Memory B cell (primary cell): ENCODE measurements at regions not wholly inside any gene's neighbourhood (a gene's known extent, or its start where the extent isn't known, plus 50 kb on each side); places are given as distances from the start of the nearest gene placed in this dataset.

Source experiments
- ATAC-seq: fragments of 150-1000 bp; cut with Tn5 transposase; 2 replicates; pipeline ENCODE4 v1.10.0; 2021; ENCODE audit warnings: low read depth, mild to moderate bottlenecking, moderate library complexity
- DNase-seq, 2 donors: peaks; one replicate each; pipeline ENCODE4 v3.0.0; 2022; ENCODE audit warnings: low spot score in 2 of 2
- H3K27ac Mint-ChIP-seq: one replicate; pipeline ENCODE4 v1.8.0; 2022; ENCODE audit warnings: mild to moderate bottlenecking, moderate library complexity, mixed read lengths
- H3K27me3 Mint-ChIP-seq: one replicate; pipeline ENCODE4 v1.8.0; 2022; ENCODE audit warnings: mixed read lengths
- H3K36me3 Mint-ChIP-seq: one replicate; pipeline ENCODE4 v1.8.0; 2022; ENCODE audit warnings: mild to moderate bottlenecking, mixed read lengths
- H3K4me1 Mint-ChIP-seq: one replicate; pipeline ENCODE4 v1.8.0; 2022; ENCODE audit warnings: mixed read lengths
- H3K4me3 Mint-ChIP-seq: one replicate; pipeline ENCODE4 v1.8.0; 2022; ENCODE audit warnings: mild to moderate bottlenecking, moderate library complexity, mixed read lengths
- H3K9me3 Mint-ChIP-seq: one replicate; pipeline ENCODE4 v1.8.0; 2022; ENCODE audit warnings: mixed read lengths

DNA sequence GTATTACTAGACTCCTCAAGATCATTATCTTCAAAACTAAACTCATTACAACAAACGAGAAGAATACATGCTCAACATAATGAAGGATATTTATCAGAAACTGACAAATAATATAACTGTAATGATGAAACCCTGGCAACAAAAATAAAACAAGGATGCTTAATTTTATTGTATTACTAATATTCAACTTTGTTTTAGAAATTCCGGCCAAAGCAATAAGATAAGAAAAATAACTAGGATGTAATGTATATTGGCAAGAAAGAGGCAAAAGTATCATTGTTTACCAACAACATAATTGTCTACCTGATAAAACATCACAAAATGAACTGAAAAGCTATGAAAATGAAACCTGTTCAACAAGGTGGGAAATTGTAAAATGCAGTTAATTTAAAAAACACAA, 588.3 kb upstream of the ZFHX3 start:
- Mint-ChIP-seq H3K4me1 (no peaks in the 10 kb centered on the region), H3K36me3 (no peaks in the 10 kb centered on the region), H3K9me3 (peaks cover 10% of the 10 kb centered on the region), H3K4me3 (no peak overlapping the region), H3K27ac (no peak overlapping the region), H3K27me3 (no peaks in the 10 kb centered on the region)
- ATAC-seq (no peak), DNase-seq (no peak)

DNA sequence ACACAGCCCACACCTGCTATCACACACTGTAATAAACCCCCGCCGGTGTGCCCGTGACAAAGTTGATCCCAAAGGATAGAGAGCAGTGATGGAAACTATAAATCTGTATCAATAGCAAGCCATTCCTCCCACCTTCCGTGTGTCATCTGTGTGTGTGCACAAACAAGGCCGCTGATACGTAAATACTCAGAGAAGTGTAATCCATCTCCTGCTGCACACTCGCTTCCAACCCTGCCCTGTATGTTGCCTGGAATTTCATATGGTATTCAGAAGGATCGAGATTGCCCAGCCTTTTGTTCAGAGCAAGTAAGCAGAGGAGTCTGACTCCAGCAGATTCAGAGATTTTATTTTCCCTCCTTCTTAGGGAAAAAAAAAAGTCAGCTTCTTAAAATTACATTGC, 581.1 kb upstream of the ZFHX3 start:
- H3K4me3 Mint-ChIP-seq: no peak overlapping the region
- H3K36me3 Mint-ChIP-seq: no peaks in the 10 kb centered on the region
- H3K27ac Mint-ChIP-seq: no peak overlapping the region
- DNase-seq (no peak), ATAC-seq (no peak)
- H3K4me1 Mint-ChIP-seq: no peaks in the 10 kb centered on the region
- no peaks in the 10 kb centered on the region for H3K27me3 Mint-ChIP-seq
- H3K9me3 Mint-ChIP-seq: no peaks in the 10 kb centered on the region

DNA sequence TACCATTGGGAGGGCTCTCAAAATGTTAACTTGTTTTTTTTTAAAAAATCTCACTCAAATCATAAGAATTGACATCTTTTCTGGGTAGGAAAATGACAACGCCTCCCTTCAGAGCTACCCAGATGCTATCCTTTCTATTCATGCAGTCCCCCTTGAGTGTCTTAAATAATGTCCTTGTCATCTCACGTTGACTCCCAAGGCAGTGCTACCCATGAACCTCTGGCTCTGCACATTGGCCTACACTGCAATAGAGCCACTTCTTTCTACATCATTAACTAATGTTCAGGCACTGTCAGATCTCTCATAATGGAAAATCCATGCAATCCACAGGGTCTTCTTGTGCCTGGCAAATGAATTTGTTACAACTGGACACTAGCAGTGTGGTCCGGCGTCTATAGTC, 569.8 kb upstream of the ZFHX3 start:
- Mint-ChIP-seq H3K27ac (no peak overlapping the region), H3K9me3 (no peaks in the 10 kb centered on the region), H3K27me3 (peaks cover 2% of the 10 kb centered on the region)

DNA sequence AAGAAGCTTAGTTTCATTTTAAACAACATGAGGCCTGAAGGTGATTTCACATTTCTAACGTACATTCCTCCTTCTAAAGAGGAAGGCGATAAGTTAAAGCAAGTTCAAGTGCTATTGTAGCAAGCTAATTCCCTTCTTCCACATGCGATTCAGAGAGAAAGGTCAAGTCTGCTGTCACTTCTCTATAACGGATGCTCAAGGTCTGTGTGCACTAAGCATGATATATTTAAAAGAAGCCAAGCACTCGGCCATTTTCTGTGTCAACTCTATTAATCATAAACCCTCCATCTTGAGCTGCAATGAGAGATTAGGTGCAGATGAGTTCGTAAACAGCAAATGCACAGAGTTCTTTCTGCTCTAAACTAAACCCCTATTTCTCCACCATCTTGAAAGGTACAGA, 568.8 kb upstream of the ZFHX3 start:
- no peak overlapping the region for H3K27ac Mint-ChIP-seq
- DNase-seq (no peak), ATAC-seq (no peak)
- H3K9me3 Mint-ChIP-seq: no peaks in the 10 kb centered on the region
- peaks cover 4% of the 10 kb centered on the region for H3K27me3 Mint-ChIP-seq
- H3K36me3 Mint-ChIP-seq: no peaks in the 10 kb centered on the region
- no peaks in the 10 kb centered on the region for H3K4me1 Mint-ChIP-seq
- H3K4me3 Mint-ChIP-seq: no peak overlapping the region

More for the DNA sequence above, 569.8 kb upstream of the ZFHX3 start:
- no peaks in the 10 kb centered on the region for H3K4me1 Mint-ChIP-seq
- H3K36me3 Mint-ChIP-seq: no peaks in the 10 kb centered on the region
- DNase-seq (no peak), ATAC-seq (no peak)
- H3K4me3 Mint-ChIP-seq: no peak overlapping the region

DNA sequence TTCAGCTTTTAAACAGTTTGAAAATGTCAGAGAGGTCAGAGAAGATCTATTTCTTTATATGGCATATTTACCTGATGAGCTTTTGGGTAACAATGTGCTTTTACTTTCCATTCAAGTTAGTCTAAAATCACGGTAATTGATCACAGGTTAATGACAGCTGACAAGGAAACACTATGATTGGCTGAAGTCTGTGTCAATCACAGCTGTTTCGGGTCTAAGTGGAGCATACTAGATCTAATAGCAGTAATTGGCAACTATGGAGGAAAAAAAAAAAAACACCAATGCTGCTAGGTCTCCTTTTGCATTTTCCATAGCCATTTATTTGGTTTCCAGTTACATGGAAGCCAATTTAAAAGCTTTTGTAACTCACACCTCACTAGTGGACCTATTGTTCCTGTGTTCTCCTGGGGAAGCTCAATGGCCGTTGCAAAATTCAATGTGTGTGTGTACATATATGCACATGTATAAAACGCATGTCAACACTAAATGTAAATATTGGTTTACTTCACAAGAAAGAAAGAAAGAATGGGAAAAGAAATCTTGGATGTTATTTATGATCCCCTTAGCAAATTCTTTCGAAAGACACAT, 568.3 kb upstream of the ZFHX3 start:
- ATAC-seq (no peak), DNase-seq (no peak)
- Mint-ChIP-seq H3K4me3 (no peak overlapping the region), H3K27me3 (peaks cover 4% of the 10 kb centered on the region), H3K4me1 (no peaks in the 10 kb centered on the region), H3K27ac (no peak overlapping the region), H3K9me3 (no peaks in the 10 kb centered on the region), H3K36me3 (no peaks in the 10 kb centered on the region)

DNA sequence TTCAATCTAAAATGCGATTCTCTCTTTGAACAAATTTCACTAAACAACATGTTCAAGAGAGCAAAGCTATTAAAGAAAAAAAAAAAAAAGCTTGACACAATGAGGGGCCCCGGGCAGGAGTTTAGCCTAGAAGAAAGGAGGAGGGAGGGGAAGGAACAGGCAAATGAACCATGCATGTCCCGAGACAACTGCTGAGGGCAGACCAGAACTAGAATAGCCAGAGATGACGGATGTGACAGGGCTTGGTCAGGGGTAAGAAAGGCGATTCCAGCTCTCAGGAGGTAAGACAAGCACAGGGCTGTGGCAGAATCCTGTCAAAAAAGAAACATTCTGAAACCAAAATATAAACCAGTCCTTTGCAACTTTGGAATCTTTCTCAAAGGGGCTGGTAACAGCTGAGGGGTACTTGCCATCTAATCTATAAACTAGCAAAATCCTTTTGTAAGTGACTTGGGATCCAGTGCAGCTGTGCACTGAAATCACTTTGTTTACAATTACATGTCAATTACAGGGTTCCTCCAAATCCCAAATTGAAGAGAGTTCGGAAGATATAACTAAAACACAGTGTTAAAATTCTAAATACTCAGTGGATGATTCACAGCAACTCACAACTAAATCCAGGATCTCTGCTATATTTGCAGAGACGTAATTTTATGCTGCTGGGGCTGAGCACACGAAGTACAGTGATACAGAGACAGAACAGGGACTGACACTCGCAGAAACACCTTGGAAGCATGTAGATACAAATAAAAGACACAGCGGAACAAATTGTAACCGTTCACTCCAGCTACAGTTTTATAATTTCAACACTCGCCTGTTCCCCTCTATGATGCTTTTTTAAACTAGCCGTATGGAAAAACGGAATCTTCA, 567.4 kb upstream of the ZFHX3 start:
- Mint-ChIP-seq H3K27me3 (peaks cover 4% of the 10 kb centered on the region), H3K27ac (no peak overlapping the region)

DNA sequence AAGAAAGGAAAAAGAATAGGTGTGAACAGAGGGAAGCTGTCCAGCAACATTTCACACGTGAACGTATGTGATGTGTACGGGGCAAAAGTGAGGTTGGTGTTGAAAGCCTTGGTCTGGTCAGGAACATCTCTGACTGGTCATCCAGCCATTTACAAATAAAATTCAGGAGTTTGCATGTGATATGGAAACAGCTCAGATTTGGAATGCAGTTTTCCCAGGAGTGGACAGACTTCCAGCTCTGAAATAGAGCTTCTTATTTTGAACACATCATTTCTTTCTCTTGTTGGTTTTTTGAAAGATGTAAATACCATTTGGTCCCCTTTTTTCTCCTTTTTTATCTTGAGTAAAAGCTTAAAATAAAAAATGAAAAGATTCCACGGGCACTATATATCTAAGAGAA, 566.2 kb upstream of the ZFHX3 start:
- Mint-ChIP-seq H3K9me3 (no peaks in the 10 kb centered on the region), H3K4me1 (no peaks in the 10 kb centered on the region), H3K36me3 (no peaks in the 10 kb centered on the region), H3K27me3 (peaks cover 4% of the 10 kb centered on the region), H3K4me3 (no peak overlapping the region), H3K27ac (no peak overlapping the region)
- no peak for ATAC-seq
- DNase-seq: no peak

More for the DNA sequence above, 567.4 kb upstream of the ZFHX3 start:
- DNase-seq (no peak), ATAC-seq (no peak)
- H3K4me1 Mint-ChIP-seq: no peaks in the 10 kb centered on the region
- H3K36me3 Mint-ChIP-seq: no peaks in the 10 kb centered on the region
- no peaks in the 10 kb centered on the region for H3K9me3 Mint-ChIP-seq
- no peak overlapping the region for H3K4me3 Mint-ChIP-seq

DNA sequence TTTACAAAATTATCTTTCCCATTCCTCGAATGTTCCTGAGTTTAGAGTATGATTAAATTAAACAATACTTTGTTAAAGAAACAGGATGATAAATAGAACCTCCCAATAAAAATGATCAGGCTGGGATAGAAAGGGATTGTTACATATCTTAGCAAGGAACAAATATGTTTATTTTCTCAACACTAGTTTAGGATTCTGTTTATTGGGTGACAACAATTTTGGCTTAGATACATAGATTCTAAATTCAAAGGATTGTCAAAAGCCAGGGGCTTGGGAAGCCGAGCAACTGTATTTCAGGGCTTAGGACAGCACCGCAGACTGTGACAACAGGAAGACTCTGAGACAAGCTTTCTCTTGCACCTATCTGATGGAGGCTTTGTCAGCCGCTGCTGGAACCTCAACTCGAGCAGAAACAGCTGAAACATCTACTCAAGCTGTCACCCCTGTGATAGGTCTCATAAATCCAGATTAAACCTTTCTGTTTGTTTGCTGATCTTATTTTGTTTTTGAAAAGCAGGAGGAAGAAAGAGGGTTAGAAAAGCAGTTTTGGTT, 562.8 kb upstream of the ZFHX3 start:
- H3K4me1 Mint-ChIP-seq: no peaks in the 10 kb centered on the region
- DNase-seq (no peak), ATAC-seq (no peak)
- peaks cover 4% of the 10 kb centered on the region for H3K27me3 Mint-ChIP-seq
- H3K27ac Mint-ChIP-seq: no peak overlapping the region
- H3K9me3 Mint-ChIP-seq: peaks cover 1% of the 10 kb centered on the region
- H3K36me3 Mint-ChIP-seq: no peaks in the 10 kb centered on the region
- H3K4me3 Mint-ChIP-seq: no peak overlapping the region

DNA sequence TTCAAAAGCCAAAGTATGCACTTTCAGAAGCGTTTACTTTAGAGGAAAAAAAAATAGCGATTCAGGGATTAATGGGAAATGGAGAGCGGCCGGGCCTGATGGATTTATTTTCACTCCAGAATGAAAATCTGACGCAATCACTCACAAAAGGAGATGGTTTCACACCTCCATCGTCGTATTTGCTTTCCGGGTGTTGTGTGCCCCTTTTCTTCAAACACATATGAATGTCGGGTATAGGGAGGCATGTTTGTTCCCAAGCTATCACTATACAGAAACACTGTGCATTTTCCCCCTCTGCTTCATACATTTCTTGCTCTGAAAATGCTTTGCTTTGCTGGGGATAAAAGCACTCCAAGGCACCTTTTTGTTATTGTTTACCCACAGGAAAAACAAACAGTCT, 562.2 kb upstream of the ZFHX3 start:
- Mint-ChIP-seq H3K4me3 (no peak overlapping the region), H3K27ac (no peak overlapping the region), H3K36me3 (no peaks in the 10 kb centered on the region), H3K4me1 (no peaks in the 10 kb centered on the region), H3K27me3 (peaks cover 4% of the 10 kb centered on the region), H3K9me3 (peaks cover 1% of the 10 kb centered on the region)
- ATAC-seq: no peak
- DNase-seq: no peak

DNA sequence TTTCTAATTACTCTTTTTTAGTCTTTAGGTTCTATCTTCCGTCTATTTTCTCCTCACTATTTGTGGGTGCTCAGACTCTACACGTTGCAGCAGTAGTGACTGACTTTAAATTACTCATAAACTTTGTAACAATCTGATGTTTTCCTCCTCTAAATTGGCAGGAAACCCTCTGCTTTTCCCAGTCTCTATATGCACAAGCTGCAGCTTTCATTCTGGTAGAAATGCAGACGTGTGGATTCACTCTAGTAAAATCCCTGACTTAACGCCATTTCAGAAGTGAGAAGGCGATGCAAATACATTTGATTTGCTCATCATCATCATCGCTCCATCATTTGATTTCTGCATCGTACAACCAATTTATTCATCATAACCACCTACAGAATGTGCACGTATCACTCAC, 561.0 kb upstream of the ZFHX3 start:
- H3K4me3 Mint-ChIP-seq: no peak overlapping the region
- ATAC-seq: no peak

DNA sequence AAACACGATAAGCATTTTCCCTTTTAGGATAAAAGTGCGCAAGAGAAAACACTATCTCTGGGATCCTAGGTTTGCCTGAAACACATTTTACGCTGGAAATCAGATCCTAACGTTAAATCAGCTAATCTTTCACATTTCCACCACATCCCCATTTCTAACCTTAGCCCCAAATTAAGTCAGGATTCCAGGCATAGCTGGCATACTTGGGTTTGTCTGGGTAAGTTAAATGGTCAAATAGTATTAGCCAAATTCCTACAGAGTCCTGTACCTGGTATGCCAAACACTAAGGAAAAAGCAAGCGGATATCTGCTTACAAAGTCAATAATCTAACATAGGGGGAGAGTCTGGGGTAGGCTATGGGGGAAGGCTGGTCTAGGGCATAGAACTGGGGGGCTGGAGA, 557.4 kb upstream of the ZFHX3 start:
- ATAC-seq (no peak), DNase-seq (no peak)
- no peaks in the 10 kb centered on the region for H3K36me3 Mint-ChIP-seq
- H3K4me3 Mint-ChIP-seq: no peak overlapping the region
- H3K27me3 Mint-ChIP-seq: no peaks in the 10 kb centered on the region
- peaks cover 1% of the 10 kb centered on the region for H3K9me3 Mint-ChIP-seq
- H3K27ac Mint-ChIP-seq: no peak overlapping the region
- H3K4me1 Mint-ChIP-seq: no peaks in the 10 kb centered on the region

More for the DNA sequence above, 561.0 kb upstream of the ZFHX3 start:
- Mint-ChIP-seq H3K27ac (no peak overlapping the region), H3K9me3 (peaks cover 1% of the 10 kb centered on the region), H3K4me1 (no peaks in the 10 kb centered on the region), H3K27me3 (peaks cover 2% of the 10 kb centered on the region), H3K36me3 (no peaks in the 10 kb centered on the region)
- no peak for DNase-seq

DNA sequence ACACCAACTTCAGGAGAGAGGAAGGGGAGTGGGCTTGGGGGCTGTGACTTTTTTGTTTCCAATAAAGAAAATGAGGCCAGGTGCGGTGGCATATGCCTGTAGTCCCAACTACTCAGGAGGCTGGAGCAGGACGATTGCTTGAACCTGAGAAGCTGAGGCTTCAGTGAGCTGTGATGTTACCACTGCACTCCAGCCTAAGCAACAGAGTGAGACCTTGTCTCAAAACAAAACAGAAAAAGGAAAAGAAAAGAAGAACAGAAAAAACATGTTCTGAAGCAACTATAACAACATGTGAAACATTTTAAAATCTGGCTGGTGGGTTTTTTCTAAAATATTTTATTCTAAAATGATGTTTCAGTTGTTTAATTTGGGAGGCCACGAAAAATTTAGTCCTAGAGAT, 554.0 kb upstream of the ZFHX3 start:
- ATAC-seq (no peak), DNase-seq (no peak)
- Mint-ChIP-seq H3K36me3 (no peaks in the 10 kb centered on the region), H3K27ac (no peak overlapping the region), H3K9me3 (no peaks in the 10 kb centered on the region), H3K4me3 (no peak overlapping the region), H3K27me3 (no peaks in the 10 kb centered on the region), H3K4me1 (no peaks in the 10 kb centered on the region)

DNA sequence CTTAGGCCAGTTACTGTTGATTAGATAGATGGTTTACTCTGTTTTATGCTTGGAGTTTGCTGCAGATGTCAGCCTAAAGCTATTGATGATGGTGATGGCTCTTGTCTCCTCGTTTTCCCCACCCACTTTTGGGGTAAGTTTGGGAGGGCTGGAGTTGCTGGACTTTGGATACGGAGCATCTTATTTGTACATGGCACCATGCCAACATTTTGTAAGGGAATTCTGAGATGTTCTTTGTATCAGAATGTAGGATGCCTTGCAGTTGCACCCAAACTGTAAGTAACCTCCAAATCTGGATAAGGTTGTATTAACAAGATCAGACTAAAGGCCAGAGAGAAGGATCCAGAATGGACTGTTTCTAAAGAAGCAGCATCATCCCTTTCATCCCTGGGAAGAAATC, 551.9 kb upstream of the ZFHX3 start:
- DNase-seq: no peak
- Mint-ChIP-seq H3K27me3 (no peaks in the 10 kb centered on the region), H3K4me3 (no peak overlapping the region), H3K4me1 (no peaks in the 10 kb centered on the region), H3K27ac (no peak overlapping the region), H3K9me3 (no peaks in the 10 kb centered on the region), H3K36me3 (no peaks in the 10 kb centered on the region)
- ATAC-seq: no peak

DNA sequence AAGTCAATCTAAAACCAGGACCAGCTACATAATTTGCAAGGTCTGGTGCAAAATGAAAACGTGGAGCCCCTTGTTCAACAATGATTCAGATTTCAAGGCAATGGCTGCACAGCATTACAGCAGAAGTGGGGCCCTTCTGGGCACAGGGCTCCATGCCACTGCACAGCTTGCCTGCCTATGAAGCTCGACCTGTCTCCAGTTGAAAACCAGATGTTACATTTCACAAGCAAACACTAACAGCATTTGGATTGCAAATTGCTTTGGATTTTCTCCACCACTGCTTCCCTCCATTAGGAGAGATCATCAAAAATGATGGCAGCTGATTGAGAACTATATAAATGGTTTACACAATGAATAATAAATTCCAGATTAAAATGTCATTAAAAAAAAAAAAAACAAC, 551.4 kb upstream of the ZFHX3 start:
- no peaks in the 10 kb centered on the region for H3K4me1 Mint-ChIP-seq
- H3K27ac Mint-ChIP-seq: no peak overlapping the region
- no peak overlapping the region for H3K4me3 Mint-ChIP-seq
- H3K36me3 Mint-ChIP-seq: no peaks in the 10 kb centered on the region
- no peaks in the 10 kb centered on the region for H3K27me3 Mint-ChIP-seq
- no peaks in the 10 kb centered on the region for H3K9me3 Mint-ChIP-seq
- no peak for DNase-seq
- ATAC-seq: no peak

DNA sequence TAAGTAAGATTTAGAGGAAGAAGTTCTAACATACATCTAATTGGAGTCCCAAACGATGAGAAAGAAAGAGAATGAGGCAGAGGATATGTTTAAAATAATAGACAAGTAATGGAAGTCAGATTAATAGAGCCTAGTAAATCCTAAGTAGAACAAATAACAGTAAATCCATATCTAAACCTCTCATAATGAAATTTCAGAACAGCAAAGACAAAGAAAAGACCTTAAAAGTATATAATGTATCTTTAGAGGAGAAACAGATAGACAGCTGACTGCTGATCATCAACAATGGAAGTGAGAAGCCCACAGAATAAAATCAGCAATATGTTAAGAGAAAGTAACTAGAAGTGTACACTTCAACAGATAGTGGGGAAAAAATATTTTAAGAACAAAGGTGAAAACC, 536.2 kb upstream of the ZFHX3 start:
- Mint-ChIP-seq H3K9me3 (peaks cover 6% of the 10 kb centered on the region), H3K4me1 (no peaks in the 10 kb centered on the region), H3K36me3 (no peaks in the 10 kb centered on the region), H3K4me3 (no peak overlapping the region), H3K27me3 (peaks cover 2% of the 10 kb centered on the region), H3K27ac (no peak overlapping the region)
- DNase-seq: no peak
- no peak for ATAC-seq
